ENCODE measurements at regions not wholly inside any gene's neighbourhood (a gene's known extent, or its start where the extent isn't known, plus 50 kb on each side); places are given as distances from the start of the nearest gene placed in this dataset.

DNA sequence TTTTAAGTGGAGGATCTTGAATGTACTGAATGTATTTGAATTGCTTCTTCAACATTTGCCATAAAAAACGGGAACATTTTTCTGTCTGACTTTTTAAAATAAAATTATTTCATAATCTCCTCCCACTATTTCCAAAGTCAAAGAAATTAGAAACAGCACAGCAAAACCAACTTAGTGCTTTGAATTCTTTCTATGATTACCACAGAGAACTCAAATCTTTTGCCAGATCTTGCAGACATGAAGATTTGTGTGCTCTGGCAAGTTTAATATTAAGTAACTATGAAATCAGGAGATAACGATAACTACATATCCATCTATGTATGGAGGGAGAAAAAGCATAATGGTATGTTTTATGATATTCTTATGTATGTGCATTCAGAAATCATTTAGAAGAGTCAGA lies 982.2 kb downstream of the PCDH7 start:
- no TSS peak for BruUV-seq (replicated peaks)
- no peaks in the 10 kb centered on the region for H3K27me3 ChIP-seq (ENCODE audit: control insufficient read depth, insufficient read depth, low read length)
- no peak for TF ChIP-seq POLR2AphosphoS5 (IDR thresholded peaks at IDR 0.05; ENCODE audit: low read depth, low read length)
- no peak for TF ChIP-seq TCF7L2 (IDR thresholded peaks at IDR 0.05; ENCODE audit: low read depth, low read length)
- TF ChIP-seq, protein P1, sequence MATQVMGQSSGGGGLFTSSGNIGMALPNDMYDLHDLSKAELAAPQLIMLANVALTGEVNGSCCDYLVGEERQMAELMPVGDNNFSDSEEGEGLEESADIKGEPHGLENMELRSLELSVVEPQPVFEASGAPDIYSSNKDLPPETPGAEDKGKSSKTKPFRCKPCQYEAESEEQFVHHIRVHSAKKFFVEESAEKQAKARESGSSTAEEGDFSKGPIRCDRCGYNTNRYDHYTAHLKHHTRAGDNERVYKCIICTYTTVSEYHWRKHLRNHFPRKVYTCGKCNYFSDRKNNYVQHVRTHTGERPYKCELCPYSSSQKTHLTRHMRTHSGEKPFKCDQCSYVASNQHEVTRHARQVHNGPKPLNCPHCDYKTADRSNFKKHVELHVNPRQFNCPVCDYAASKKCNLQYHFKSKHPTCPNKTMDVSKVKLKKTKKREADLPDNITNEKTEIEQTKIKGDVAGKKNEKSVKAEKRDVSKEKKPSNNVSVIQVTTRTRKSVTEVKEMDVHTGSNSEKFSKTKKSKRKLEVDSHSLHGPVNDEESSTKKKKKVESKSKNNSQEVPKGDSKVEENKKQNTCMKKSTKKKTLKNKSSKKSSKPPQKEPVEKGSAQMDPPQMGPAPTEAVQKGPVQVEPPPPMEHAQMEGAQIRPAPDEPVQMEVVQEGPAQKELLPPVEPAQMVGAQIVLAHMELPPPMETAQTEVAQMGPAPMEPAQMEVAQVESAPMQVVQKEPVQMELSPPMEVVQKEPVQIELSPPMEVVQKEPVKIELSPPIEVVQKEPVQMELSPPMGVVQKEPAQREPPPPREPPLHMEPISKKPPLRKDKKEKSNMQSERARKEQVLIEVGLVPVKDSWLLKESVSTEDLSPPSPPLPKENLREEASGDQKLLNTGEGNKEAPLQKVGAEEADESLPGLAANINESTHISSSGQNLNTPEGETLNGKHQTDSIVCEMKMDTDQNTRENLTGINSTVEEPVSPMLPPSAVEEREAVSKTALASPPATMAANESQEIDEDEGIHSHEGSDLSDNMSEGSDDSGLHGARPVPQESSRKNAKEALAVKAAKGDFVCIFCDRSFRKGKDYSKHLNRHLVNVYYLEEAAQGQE (IDR thresholded peaks at IDR 0.05; ENCODE audit: insufficient read depth in 1 of 2, low read depth in 2 of 2, low read length in 1 of 2): no peak
- no peak for TF ChIP-seq SIN3A (IDR thresholded peaks at IDR 0.05; ENCODE audit: borderline replicate concordance, insufficient read depth, low read depth, low read length)
- TF ChIP-seq, protein P2, sequence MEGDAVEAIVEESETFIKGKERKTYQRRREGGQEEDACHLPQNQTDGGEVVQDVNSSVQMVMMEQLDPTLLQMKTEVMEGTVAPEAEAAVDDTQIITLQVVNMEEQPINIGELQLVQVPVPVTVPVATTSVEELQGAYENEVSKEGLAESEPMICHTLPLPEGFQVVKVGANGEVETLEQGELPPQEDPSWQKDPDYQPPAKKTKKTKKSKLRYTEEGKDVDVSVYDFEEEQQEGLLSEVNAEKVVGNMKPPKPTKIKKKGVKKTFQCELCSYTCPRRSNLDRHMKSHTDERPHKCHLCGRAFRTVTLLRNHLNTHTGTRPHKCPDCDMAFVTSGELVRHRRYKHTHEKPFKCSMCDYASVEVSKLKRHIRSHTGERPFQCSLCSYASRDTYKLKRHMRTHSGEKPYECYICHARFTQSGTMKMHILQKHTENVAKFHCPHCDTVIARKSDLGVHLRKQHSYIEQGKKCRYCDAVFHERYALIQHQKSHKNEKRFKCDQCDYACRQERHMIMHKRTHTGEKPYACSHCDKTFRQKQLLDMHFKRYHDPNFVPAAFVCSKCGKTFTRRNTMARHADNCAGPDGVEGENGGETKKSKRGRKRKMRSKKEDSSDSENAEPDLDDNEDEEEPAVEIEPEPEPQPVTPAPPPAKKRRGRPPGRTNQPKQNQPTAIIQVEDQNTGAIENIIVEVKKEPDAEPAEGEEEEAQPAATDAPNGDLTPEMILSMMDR (IDR thresholded peaks at IDR 0.05): no peak
- no peaks in the 10 kb centered on the region for H3K4me1 ChIP-seq (ENCODE audit: control insufficient read depth, insufficient read depth, low read length)
- intact Hi-C loops (cut with micrococcal nuclease; ENCODE audit: unreplicated experiment) (no loop called here), in situ Hi-C loops (cut with HindIII; ENCODE audit: low pct_unique_long_range_greater_than_20kb, low sequenced_read_pairs) (no loop called here)
- no peaks in the 10 kb centered on the region for H3K9me3 ChIP-seq (ENCODE audit: control insufficient read depth, insufficient read depth, low read depth, low read length)
- no peak overlapping the region for H3K4me3 ChIP-seq (ENCODE audit: low read depth in 2 of 2, low read length in 2 of 2)
- no peak overlapping the region for H3K27ac ChIP-seq (ENCODE audit: low read length)
- ChIA-PET CTCF (no interaction called here), POLR2A (no interaction called here)
- DNase-seq (ENCODE audit: low read depth, low spot score) (no peak), ATAC-seq (no peak)
- H3K36me3 ChIP-seq (ENCODE audit: control insufficient read depth, insufficient read depth, low read length): no peaks in the 10 kb centered on the region

DNA sequence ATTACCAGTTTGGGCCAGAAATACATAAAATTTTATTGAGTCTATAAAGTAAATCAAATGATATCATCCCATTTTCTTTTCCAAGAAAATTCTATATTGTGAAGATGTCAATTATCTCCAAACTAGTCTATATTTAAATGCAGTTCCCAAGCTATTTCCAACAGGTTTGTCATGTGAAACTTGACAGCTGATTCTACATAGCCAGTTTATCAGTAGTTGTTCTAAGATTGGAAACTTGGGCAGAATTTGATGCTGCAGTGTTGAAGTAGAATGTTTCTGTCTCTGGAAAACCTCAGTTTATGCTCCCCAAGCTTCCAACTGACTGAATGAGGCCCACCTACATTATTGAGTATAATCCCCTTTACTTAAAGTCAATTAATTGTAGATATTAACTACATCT lies 994.1 kb downstream of the PCDH7 start:
- ATAC-seq: no peak
- H3K36me3 ChIP-seq (ENCODE audit: control insufficient read depth, insufficient read depth, low read length): no peaks in the 10 kb centered on the region
- no peaks in the 10 kb centered on the region for H3K9me3 ChIP-seq (ENCODE audit: control insufficient read depth, insufficient read depth, low read depth, low read length)
- CTCF ChIA-PET: no interaction called here
- DNase-seq (ENCODE audit: low read depth, low spot score): no peak
- no TSS peak for BruUV-seq (replicated peaks)
- POLR2A ChIA-PET: no interaction called here
- H3K27ac ChIP-seq (ENCODE audit: low read length): no peak overlapping the region
- TF ChIP-seq POLR2AphosphoS5 (IDR thresholded peaks at IDR 0.05; ENCODE audit: low read depth, low read length) (no peak), SIN3A (IDR thresholded peaks at IDR 0.05; ENCODE audit: borderline replicate concordance, insufficient read depth, low read depth, low read length) (no peak), TCF7L2 (IDR thresholded peaks at IDR 0.05; ENCODE audit: low read depth, low read length) (no peak)
- TF ChIP-seq, protein P1 (IDR thresholded peaks at IDR 0.05; ENCODE audit: insufficient read depth in 1 of 2, low read depth in 2 of 2, low read length in 1 of 2): no peak
- TF ChIP-seq, protein P2 (IDR thresholded peaks at IDR 0.05): no peak
- intact Hi-C loops (cut with micrococcal nuclease; ENCODE audit: unreplicated experiment): no loop called here
- no peaks in the 10 kb centered on the region for H3K4me1 ChIP-seq (ENCODE audit: control insufficient read depth, insufficient read depth, low read length)
- no peak overlapping the region for H3K4me3 ChIP-seq (ENCODE audit: low read depth in 2 of 2, low read length in 2 of 2)
- in situ Hi-C loops (cut with HindIII; ENCODE audit: low pct_unique_long_range_greater_than_20kb, low sequenced_read_pairs): no loop called here
- no peaks in the 10 kb centered on the region for H3K27me3 ChIP-seq (ENCODE audit: control insufficient read depth, insufficient read depth, low read length)

All from Panc1 (cell line).